K562 (cell line): ENCODE measurements at regions not wholly inside any gene's neighbourhood (a gene's known extent, or its start where the extent isn't known, plus 50 kb on each side); places are given as distances from the start of the nearest gene placed in this dataset.

ENCODE experiments used
- ATAC-seq: fragments of 200-7000 bp; cut with Tn5 transposase; 3 replicates; pipeline ENCODE4 v1.9.1; 2020; ENCODE audit warnings: moderate library complexity
- BruUV-seq: library from RNA; stranded (reverse); fragments of 400-500 nt; replicated peaks from 2 replicates; lab custom pipeline; 2021; lab: Mats Ljungman, UMichigan
- CTCF ChIA-PET: fragments of 300-600 bp; formaldehyde crosslinking; extraction: SDS; loops from one replicate; lab custom pipeline; 2021; ENCODE audit warnings: low intra/inter-chr PET ratio; lab: Yijun Ruan, JAX
- POLR2A ChIA-PET: fragments of 300-600, 350-650 bp; sonication (Branson Sonifier 250); formaldehyde crosslinking; extraction: SDS; loops from one replicate; lab custom pipeline; 2021; ENCODE audit warnings: antibody characterized with exemption, inconsistent platforms; lab: Yijun Ruan, JAX
- DNase-seq, 4 experiments: peaks; one replicate each; pipeline versions ENCODE4 v3.0.0 to v3.0.0-alpha.2; 2011 to 2018; ENCODE audit warnings: low spot score in 3 of 4, mixed read lengths in 3 of 4; ENCODE audit errors: extremely low read depth in 1 of 4
- FAIRE-seq: peaks from 2 replicates; lab custom pipeline; 2011; peaks lifted over from hg19 to GRCh38; lab: Jason Lieb, UNC
- H2AFZ ChIP-seq: 2 replicates; pipeline ENCODE4 v1.6.0; 2011; ENCODE audit warnings: low read depth, low read length, control low read depth, inconsistent platforms
- H3K27ac ChIP-seq: fragments of 200-600 bp; 3 replicates; pipeline ENCODE4 v1.8.0; 2011; ENCODE audit warnings: low read depth, mild to moderate bottlenecking, control low read depth, inconsistent platforms, low read length, moderate library complexity, mixed read lengths; ENCODE audit errors: extremely low read depth
- H3K27me3 ChIP-seq, 2 experiments: fragments of 300-600 bp in 1 of 2; 2 replicates in 1 of 2; 3 replicates in 1 of 2; pipeline versions ENCODE4 v1.6.0 to v1.8.0; 2011; ENCODE audit warnings: inconsistent platforms in 2 of 2, low read length in 2 of 2, mild to moderate bottlenecking in 1 of 2, mixed read lengths in 1 of 2, moderate library complexity in 1 of 2; ENCODE audit not compliant: control insufficient read depth in 2 of 2, insufficient read depth in 2 of 2
- H3K36me3 ChIP-seq: fragments of 300-600 bp; 3 replicates; pipeline ENCODE4 v1.8.0; 2011; ENCODE audit warnings: mild to moderate bottlenecking, low read length, inconsistent platforms; ENCODE audit not compliant: control insufficient read depth, insufficient read depth
- H3K4me1 ChIP-seq, 2 experiments: fragments of 200-600 bp in 1 of 2; replicated peaks in 1 of 2; 2 replicates in 1 of 2; 3 replicates in 1 of 2; pipeline versions ENCODE4 v1.5.1 to v1.8.0; 2011; ENCODE audit warnings: inconsistent platforms in 2 of 2, low read length in 2 of 2, mild to moderate bottlenecking in 1 of 2, mixed read lengths in 1 of 2, moderate library complexity in 1 of 2; ENCODE audit not compliant: control insufficient read depth in 2 of 2, insufficient read depth in 2 of 2
- H3K4me2 ChIP-seq: 2 replicates; pipeline ENCODE4 v1.6.1; 2011; ENCODE audit warnings: low read length, control low read depth, inconsistent platforms, mixed read lengths; ENCODE audit not compliant: insufficient read depth
- H3K4me3 ChIP-seq: fragments of 200-600 bp; sonication (generic), shearing (Covaris generic); 2 replicates; pipeline ENCODE4 v1.5.1; 2016; ENCODE audit warnings: control low read depth, inconsistent platforms
- H3K79me2 ChIP-seq: fragments of 200-600 bp; 3 replicates; pipeline ENCODE4 v1.8.0; 2011; ENCODE audit warnings: low read length, inconsistent platforms; ENCODE audit not compliant: control insufficient read depth, insufficient read depth
- H3K9ac ChIP-seq, 2 experiments: 2 replicates each; pipeline versions ENCODE4 v1.6.0 to v1.6.1; 2011; ENCODE audit warnings: low read depth in 2 of 2, low read length in 2 of 2, control low read depth in 1 of 2, inconsistent platforms in 1 of 2, mild to moderate bottlenecking in 1 of 2, mixed read lengths in 1 of 2; ENCODE audit not compliant: insufficient read depth in 1 of 2
- H3K9me1 ChIP-seq: one replicate; pipeline ENCODE4 v1.6.0; 2011; ENCODE audit warnings: inconsistent platforms, mild to moderate bottlenecking, low read length, moderate library complexity; ENCODE audit not compliant: control insufficient read depth, insufficient read depth
- H3K9me3 ChIP-seq: replicated peaks from 2 replicates; pipeline ENCODE4 v1.5.1; 2011; ENCODE audit warnings: low read depth, low read length, inconsistent platforms; ENCODE audit not compliant: control insufficient read depth, insufficient read depth
- H4K20me1 ChIP-seq: replicated peaks from 2 replicates; pipeline ENCODE4 v1.6.1; 2011; ENCODE audit warnings: low read length, inconsistent platforms, mixed read lengths; ENCODE audit not compliant: control insufficient read depth, insufficient read depth
- DMBX1 ChIP-seq: fragments of 250-450 bp; sonication (Bioruptor Pico); IDR thresholded peaks from 2 replicates; pipeline ENCODE4 v1.8.0; 2022; ENCODE audit warnings: inconsistent platforms, mild to moderate bottlenecking, moderate library complexity, borderline replicate concordance
- GABPA ChIP-seq: fragments of 200-800 bp; sonication (Bioruptor generic); conservative IDR thresholded peaks from 2 replicates; pipeline ENCODE4 v1.6.1; 2016; ENCODE audit warnings: low read depth, missing genetic modification characterization, missing compliant biosample characterization
- KLF10 ChIP-seq: fragments of 250-450 bp; sonication (Bioruptor Pico); IDR thresholded peaks from 2 replicates; pipeline ENCODE4 v1.6.1; 2021; ENCODE audit warnings: matching md5 sums
- PHF8 ChIP-seq: fragments of 200-600 bp; sonication (generic); IDR thresholded peaks from 2 replicates; pipeline ENCODE4 v1.6.1; 2012; ENCODE audit warnings: mixed run types, mild to moderate bottlenecking, inconsistent platforms, low read length, moderate library complexity, borderline replicate concordance
- RAD51 ChIP-seq: fragments of 450-650 bp; IDR thresholded peaks from 2 replicates; pipeline ENCODE4 v1.7.1; 2016; ENCODE audit warnings: low read depth, mild to moderate bottlenecking, borderline replicate concordance
- SMARCA5 ChIP-seq: fragments of 450-650 bp; IDR thresholded peaks from 2 replicates; pipeline ENCODE4 v1.6.1; 2016
- SP1 ChIP-seq: sonication (generic); formaldehyde crosslinking; IDR thresholded peaks from 2 replicates; pipeline ENCODE4 v1.8.1; 2022; ENCODE audit warnings: mild to moderate bottlenecking, missing genetic modification reagents
- TEAD1 ChIP-seq, 2 experiments: fragments of 450-650 bp in 1 of 2; sonication (generic) in 1 of 2; formaldehyde crosslinking; IDR thresholded peaks; 2 replicates each; pipeline versions ENCODE4 v1.4.0 to v1.8.0; 2020 to 2022; ENCODE audit warnings: mild to moderate bottlenecking in 2 of 2, missing genetic modification reagents in 1 of 2
- ZFP1 ChIP-seq: fragments of 450-650 bp; formaldehyde crosslinking; IDR thresholded peaks from 2 replicates; pipeline ENCODE4 v1.4.0; 2020; ENCODE audit warnings: mild to moderate bottlenecking, mixed read lengths
- ZNF324 ChIP-seq: fragments of 250-450 bp; sonication (Bioruptor Pico); IDR thresholded peaks from 2 replicates; pipeline ENCODE4 v1.4.0; 2020; ENCODE audit warnings: mild to moderate bottlenecking
- ZNF347 ChIP-seq: fragments of 450-650 bp; formaldehyde crosslinking; IDR thresholded peaks from 2 replicates; pipeline ENCODE4 v1.4.0; 2020; ENCODE audit warnings: low read depth, mild to moderate bottlenecking, moderate library complexity
- ZSCAN29 ChIP-seq: fragments of 450-650 bp; IDR thresholded peaks from 2 replicates; pipeline ENCODE4 v1.6.1; 2017
- WGBS: fragments of 100-300 bp; shearing (Covaris generic); methylation state at CpG from one replicate; pipeline ENCODE4 v1.1.6; 2016; ENCODE audit warnings: low coverage, mixed read lengths; ENCODE audit not compliant: insufficient coverage; ENCODE audit errors: missing lambda C conversion rate; 5-methylcytosine and 5-hydroxymethylcytosine counted together
- in situ Hi-C: fragments of 300-500 bp; cut with MboI; formaldehyde crosslinking; loops from 4 replicates; pipeline ENCODE4 v1.15.0; 2018; ENCODE audit warnings: inconsistent platforms, mixed read lengths
- intact Hi-C: fragments of 100-400 bp; cut with micrococcal nuclease; formaldehyde crosslinking; loops from 2 replicates; pipeline ENCODE4 v1.14.2; 2022
- TF ChIP-seq, protein P1 (sequence below): IDR thresholded peaks from 3 replicates; pipeline ENCODE4 v1.6.1; 2011; ENCODE audit warnings: borderline replicate concordance, mild to moderate bottlenecking, moderate library complexity; ENCODE audit not compliant: insufficient read length; ENCODE audit errors: extremely low read depth
- TF ChIP-seq, protein P2 (sequence below), 3 experiments: IDR thresholded peaks in 2 of 3; conservative IDR thresholded peaks in 1 of 3; 2 replicates each; pipeline ENCODE4 v1.5.1; 2011 to 2012; ENCODE audit warnings: low read length in 3 of 3, mild to moderate bottlenecking in 3 of 3, control low read depth in 2 of 3, improper control_type of control experiment in 1 of 3, inconsistent platforms in 1 of 3, low read depth in 1 of 3, mixed read lengths in 1 of 3, moderate library complexity in 1 of 3; ENCODE audit not compliant: insufficient read depth in 2 of 3

DNA sequence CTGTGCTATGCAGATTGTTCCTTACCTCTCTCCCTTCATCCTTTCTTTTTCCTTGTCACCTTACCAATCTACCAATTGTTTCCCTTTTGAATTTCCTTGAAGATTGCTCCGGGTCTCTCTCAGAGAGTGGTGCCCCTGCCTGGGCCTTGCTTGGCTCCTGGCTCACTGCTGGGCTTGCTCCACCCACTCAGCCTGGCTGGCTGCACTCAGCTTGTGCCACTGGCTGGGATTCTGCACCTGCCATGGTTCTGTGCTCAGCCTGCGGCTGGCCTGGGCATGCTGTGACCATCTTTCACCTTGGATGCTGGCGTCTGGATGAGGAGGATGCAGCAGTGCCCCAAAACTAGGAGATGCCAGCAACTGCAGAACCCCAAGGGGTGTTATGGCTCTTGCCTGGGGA lies 463.9 kb upstream of the CXADR start (continued):
- TF ChIP-seq, protein P1, sequence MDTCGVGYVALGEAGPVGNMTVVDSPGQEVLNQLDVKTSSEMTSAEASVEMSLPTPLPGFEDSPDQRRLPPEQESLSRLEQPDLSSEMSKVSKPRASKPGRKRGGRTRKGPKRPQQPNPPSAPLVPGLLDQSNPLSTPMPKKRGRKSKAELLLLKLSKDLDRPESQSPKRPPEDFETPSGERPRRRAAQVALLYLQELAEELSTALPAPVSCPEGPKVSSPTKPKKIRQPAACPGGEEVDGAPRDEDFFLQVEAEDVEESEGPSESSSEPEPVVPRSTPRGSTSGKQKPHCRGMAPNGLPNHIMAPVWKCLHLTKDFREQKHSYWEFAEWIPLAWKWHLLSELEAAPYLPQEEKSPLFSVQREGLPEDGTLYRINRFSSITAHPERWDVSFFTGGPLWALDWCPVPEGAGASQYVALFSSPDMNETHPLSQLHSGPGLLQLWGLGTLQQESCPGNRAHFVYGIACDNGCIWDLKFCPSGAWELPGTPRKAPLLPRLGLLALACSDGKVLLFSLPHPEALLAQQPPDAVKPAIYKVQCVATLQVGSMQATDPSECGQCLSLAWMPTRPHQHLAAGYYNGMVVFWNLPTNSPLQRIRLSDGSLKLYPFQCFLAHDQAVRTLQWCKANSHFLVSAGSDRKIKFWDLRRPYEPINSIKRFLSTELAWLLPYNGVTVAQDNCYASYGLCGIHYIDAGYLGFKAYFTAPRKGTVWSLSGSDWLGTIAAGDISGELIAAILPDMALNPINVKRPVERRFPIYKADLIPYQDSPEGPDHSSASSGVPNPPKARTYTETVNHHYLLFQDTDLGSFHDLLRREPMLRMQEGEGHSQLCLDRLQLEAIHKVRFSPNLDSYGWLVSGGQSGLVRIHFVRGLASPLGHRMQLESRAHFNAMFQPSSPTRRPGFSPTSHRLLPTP: no peak
- no peak for TF ChIP-seq SMARCA5

DNA sequence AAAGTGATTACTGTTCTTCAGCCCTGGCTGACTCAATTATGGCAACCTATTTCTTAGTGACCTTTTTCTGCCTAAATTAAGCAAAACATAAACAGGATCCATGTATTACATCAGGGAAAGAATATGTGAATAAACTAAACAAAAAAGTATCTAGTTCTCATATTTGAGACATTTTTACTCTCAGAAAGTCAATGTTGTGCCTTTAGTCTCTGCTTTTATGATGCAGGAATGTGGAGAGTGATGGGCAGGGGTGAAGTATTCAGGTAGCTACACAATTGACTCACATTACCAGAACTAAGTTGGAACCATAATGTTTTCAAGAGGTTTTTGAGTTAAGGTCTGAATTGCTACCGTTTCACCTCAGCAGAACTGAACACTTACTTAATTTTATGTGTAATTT lies 462.7 kb upstream of the CXADR start:
- Histone ChIP-seq H3K27ac (no peak overlapping the region), H2AFZ (no peak overlapping the region), H3K9ac (no peak overlapping the region), H3K4me1 (no peaks in the 10 kb centered on the region), H4K20me1 (no peaks in the 10 kb centered on the region), H3K79me2 (no peaks in the 10 kb centered on the region), H3K4me2 (no peak overlapping the region), H3K9me1 (no peaks in the 10 kb centered on the region), H3K4me3 (no peak overlapping the region), H3K36me3 (no peaks in the 10 kb centered on the region), H3K27me3 (no peaks in the 10 kb centered on the region), H3K9me3 (no peaks in the 10 kb centered on the region; the same call in 1 of the 2 replicates)
- ATAC-seq (no peak), DNase-seq (no peak), FAIRE-seq (no peak)
- no TSS peak for BruUV-seq
- in situ Hi-C loops: no loop called here
- TF ChIP-seq TEAD1 (CRISPR knock-in tag; IDR thresholded peaks at IDR 0.05) (no peak), ZFP1 (CRISPR knock-in tag) (no peak), RAD51 (no peak), SP1 (CRISPR knock-in tag) (no peak), ZNF347 (CRISPR knock-in tag) (no peak), ZSCAN29 (no peak), KLF10 (CRISPR knock-in tag) (no peak), DMBX1 (CRISPR knock-in tag) (no peak), GABPA (no peak), ZNF324 (CRISPR knock-in tag) (no peak), PHF8 (no peak)
- TF ChIP-seq, protein P2, sequence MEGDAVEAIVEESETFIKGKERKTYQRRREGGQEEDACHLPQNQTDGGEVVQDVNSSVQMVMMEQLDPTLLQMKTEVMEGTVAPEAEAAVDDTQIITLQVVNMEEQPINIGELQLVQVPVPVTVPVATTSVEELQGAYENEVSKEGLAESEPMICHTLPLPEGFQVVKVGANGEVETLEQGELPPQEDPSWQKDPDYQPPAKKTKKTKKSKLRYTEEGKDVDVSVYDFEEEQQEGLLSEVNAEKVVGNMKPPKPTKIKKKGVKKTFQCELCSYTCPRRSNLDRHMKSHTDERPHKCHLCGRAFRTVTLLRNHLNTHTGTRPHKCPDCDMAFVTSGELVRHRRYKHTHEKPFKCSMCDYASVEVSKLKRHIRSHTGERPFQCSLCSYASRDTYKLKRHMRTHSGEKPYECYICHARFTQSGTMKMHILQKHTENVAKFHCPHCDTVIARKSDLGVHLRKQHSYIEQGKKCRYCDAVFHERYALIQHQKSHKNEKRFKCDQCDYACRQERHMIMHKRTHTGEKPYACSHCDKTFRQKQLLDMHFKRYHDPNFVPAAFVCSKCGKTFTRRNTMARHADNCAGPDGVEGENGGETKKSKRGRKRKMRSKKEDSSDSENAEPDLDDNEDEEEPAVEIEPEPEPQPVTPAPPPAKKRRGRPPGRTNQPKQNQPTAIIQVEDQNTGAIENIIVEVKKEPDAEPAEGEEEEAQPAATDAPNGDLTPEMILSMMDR (IDR thresholded peaks at IDR 0.05 in 2 of 3, conservative IDR thresholded peaks at IDR 0.05 in 1 of 3; ENCODE audit: insufficient read depth in 2 of 3, low read depth in 1 of 3, low read length in 3 of 3): no peak
- WGBS: 5% methylated on average over 1 of the region's 1 CpG
- CTCF ChIA-PET: no interaction called here
- intact Hi-C loops: no loop called here
- POLR2A ChIA-PET: no interaction called here
